OCI-LY1 (cell line): ENCODE measurements at regions not wholly inside any gene's neighbourhood (a gene's known extent, or its start where the extent isn't known, plus 50 kb on each side); places are given as distances from the start of the nearest gene placed in this dataset.

Experiments
- H2AFZ ChIP-seq: fragments of 200-600 bp; sonication (generic), shearing (Covaris generic); 2 replicates; pipeline ENCODE4 v1.6.0; 2014; ENCODE audit warnings: antibody characterized with exemption, mild to moderate bottlenecking, low read length
- H3F3A ChIP-seq: fragments of 200-600 bp; sonication (generic), shearing (Covaris generic); 2 replicates; pipeline ENCODE4 v1.6.0; 2014; ENCODE audit warnings: mild to moderate bottlenecking, antibody characterized with exemption, low read length, moderate library complexity; ENCODE audit not compliant: insufficient read depth
- H3K27ac ChIP-seq: fragments of 200-600 bp; sonication (generic); 2 replicates; pipeline ENCODE4 v1.5.1; 2014; ENCODE audit warnings: low read length, mixed run types, mild to moderate bottlenecking, low read depth; ENCODE audit not compliant: poor library complexity, severe bottlenecking
- H3K27me3 ChIP-seq: fragments of 200-600 bp; sonication (generic); 2 replicates; pipeline ENCODE4 v1.6.0; 2014; ENCODE audit warnings: antibody characterized with exemption, mild to moderate bottlenecking, low read length, moderate library complexity; ENCODE audit not compliant: insufficient read depth
- H3K36me3 ChIP-seq: fragments of 200-600 bp; sonication (generic); 2 replicates; pipeline ENCODE4 v1.6.1; 2014; ENCODE audit warnings: mild to moderate bottlenecking, antibody characterized with exemption, low read length, moderate library complexity, mixed read lengths; ENCODE audit not compliant: insufficient read depth
- H3K4me1 ChIP-seq: fragments of 200-600 bp; sonication (generic); 2 replicates; pipeline ENCODE4 v1.5.1; 2014; ENCODE audit warnings: mild to moderate bottlenecking, low read length, moderate library complexity; ENCODE audit not compliant: insufficient read depth, severe bottlenecking
- H3K4me2 ChIP-seq: fragments of 200-600 bp; sonication (generic), shearing (Covaris generic); 2 replicates; pipeline ENCODE4 v1.6.1; 2014; ENCODE audit warnings: low read length
- H3K4me3 ChIP-seq: fragments of 200-600 bp; sonication (generic); 2 replicates; pipeline ENCODE4 v1.5.1; 2014; ENCODE audit warnings: low read length, low read depth, mild to moderate bottlenecking, mixed read lengths; ENCODE audit not compliant: poor library complexity, severe bottlenecking
- H3K79me2 ChIP-seq: fragments of 200-600 bp; shearing (Covaris generic); 2 replicates; pipeline ENCODE4 v1.6.1; 2016; ENCODE audit warnings: mixed run types, low read length, mixed read lengths; ENCODE audit not compliant: insufficient read depth
- H3K9ac ChIP-seq: fragments of 200-600 bp; sonication (generic), shearing (Covaris generic); 2 replicates; pipeline ENCODE4 v1.6.1; 2014; ENCODE audit warnings: mild to moderate bottlenecking, low read length, mixed read lengths
- H3K9me2 ChIP-seq: fragments of 200-600 bp; sonication (generic), shearing (Covaris generic); 2 replicates; pipeline ENCODE4 v1.6.1; 2014; ENCODE audit warnings: low read depth, mild to moderate bottlenecking, low read length, mixed read lengths
- H3K9me3 ChIP-seq: fragments of 200-600 bp; shearing (Covaris generic); 2 replicates; pipeline ENCODE4 v1.6.1; 2014; ENCODE audit warnings: low read length, mixed read lengths
- H4K20me1 ChIP-seq: fragments of 200-600 bp; sonication (generic), shearing (Covaris generic); 2 replicates; pipeline ENCODE4 v1.6.0; 2016; ENCODE audit warnings: mild to moderate bottlenecking, low read length; ENCODE audit not compliant: insufficient read depth
- EZH2 ChIP-seq: fragments of 200-600 bp; sonication (generic), shearing (Covaris generic); IDR thresholded peaks from 2 replicates; pipeline ENCODE4 v1.8.0; 2017; ENCODE audit warnings: borderline replicate concordance, mixed run types, mild to moderate bottlenecking, antibody characterized with exemption, low read length, moderate library complexity, mixed read lengths
- TF ChIP-seq, protein P1 (sequence below): fragments of 200-600 bp; sonication (generic), shearing (Covaris generic); IDR thresholded peaks from 2 replicates; pipeline ENCODE4 v1.5.1; 2017; ENCODE audit warnings: mild to moderate bottlenecking, antibody characterized with exemption, low read length, moderate library complexity, mixed read lengths

GRCh38 chr10:57145548-57145947, 784.5 kb upstream of the ZWINT start:
- Histone ChIP-seq H3F3A (no peaks in the 10 kb centered on the region), H3K4me2 (no peak overlapping the region), H3K27ac (no peak overlapping the region), H3K9me3 (no peaks in the 10 kb centered on the region), H3K27me3 (no peaks in the 10 kb centered on the region), H3K9ac (no peak overlapping the region), H3K79me2 (no peaks in the 10 kb centered on the region), H3K4me3 (no peak overlapping the region), H4K20me1 (no peaks in the 10 kb centered on the region), H3K9me2 (no peaks in the 10 kb centered on the region), H2AFZ (no peak overlapping the region), H3K4me1 (no peaks in the 10 kb centered on the region), H3K36me3 (no peaks in the 10 kb centered on the region)
- no peak for TF ChIP-seq EZH2
- TF ChIP-seq, protein P1, sequence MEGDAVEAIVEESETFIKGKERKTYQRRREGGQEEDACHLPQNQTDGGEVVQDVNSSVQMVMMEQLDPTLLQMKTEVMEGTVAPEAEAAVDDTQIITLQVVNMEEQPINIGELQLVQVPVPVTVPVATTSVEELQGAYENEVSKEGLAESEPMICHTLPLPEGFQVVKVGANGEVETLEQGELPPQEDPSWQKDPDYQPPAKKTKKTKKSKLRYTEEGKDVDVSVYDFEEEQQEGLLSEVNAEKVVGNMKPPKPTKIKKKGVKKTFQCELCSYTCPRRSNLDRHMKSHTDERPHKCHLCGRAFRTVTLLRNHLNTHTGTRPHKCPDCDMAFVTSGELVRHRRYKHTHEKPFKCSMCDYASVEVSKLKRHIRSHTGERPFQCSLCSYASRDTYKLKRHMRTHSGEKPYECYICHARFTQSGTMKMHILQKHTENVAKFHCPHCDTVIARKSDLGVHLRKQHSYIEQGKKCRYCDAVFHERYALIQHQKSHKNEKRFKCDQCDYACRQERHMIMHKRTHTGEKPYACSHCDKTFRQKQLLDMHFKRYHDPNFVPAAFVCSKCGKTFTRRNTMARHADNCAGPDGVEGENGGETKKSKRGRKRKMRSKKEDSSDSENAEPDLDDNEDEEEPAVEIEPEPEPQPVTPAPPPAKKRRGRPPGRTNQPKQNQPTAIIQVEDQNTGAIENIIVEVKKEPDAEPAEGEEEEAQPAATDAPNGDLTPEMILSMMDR = no peak

- Histone ChIP-seq H2AFZ (no peak overlapping the region), H3K27ac (no peak overlapping the region), H3K9ac (no peak overlapping the region), H3F3A (no peaks in the 10 kb centered on the region), H3K27me3 (no peaks in the 10 kb centered on the region), H3K79me2 (no peaks in the 10 kb centered on the region), H3K4me2 (no peak overlapping the region), H3K4me1 (no peaks in the 10 kb centered on the region), H3K4me3 (no peak overlapping the region), H3K9me3 (no peaks in the 10 kb centered on the region), H3K36me3 (no peaks in the 10 kb centered on the region), H4K20me1 (no peaks in the 10 kb centered on the region), H3K9me2 (no peaks in the 10 kb centered on the region)
- no peak for TF ChIP-seq EZH2
- TF ChIP-seq, protein P1 = no peak
These were observed 782.0 kb upstream of the ZWINT start for GRCh38 chr10:57142925-57143576.

GRCh38 chr10:57141708-57142107, 780.6 kb upstream of the ZWINT start:
- H3K9me2 ChIP-seq = no peaks in the 10 kb centered on the region
- no peak overlapping the region for H3K4me3 ChIP-seq
- no peak overlapping the region for H3K27ac ChIP-seq
- no peak overlapping the region for H3K4me2 ChIP-seq
- no peaks in the 10 kb centered on the region for H3K9me3 ChIP-seq
- no peaks in the 10 kb centered on the region for H4K20me1 ChIP-seq
- no peaks in the 10 kb centered on the region for H3K79me2 ChIP-seq
- no peaks in the 10 kb centered on the region for H3F3A ChIP-seq
- no peaks in the 10 kb centered on the region for H3K36me3 ChIP-seq
- no peak overlapping the region for H2AFZ ChIP-seq
- H3K9ac ChIP-seq = no peak overlapping the region
- TF ChIP-seq, protein P1 = no peak
- TF ChIP-seq EZH2 = no peak
- H3K4me1 ChIP-seq = no peaks in the 10 kb centered on the region
- no peaks in the 10 kb centered on the region for H3K27me3 ChIP-seq
